NCI-H2029 (cell line): ENCODE measurements at regions not wholly inside any gene's neighbourhood (a gene's known extent, or its start where the extent isn't known, plus 50 kb on each side); places are given as distances from the start of the nearest gene placed in this dataset.

Experiments used
- DNase-seq: peaks from one replicate; lab custom pipeline; 2025; lab: John Stamatoyannopoulos, UW

DNA sequence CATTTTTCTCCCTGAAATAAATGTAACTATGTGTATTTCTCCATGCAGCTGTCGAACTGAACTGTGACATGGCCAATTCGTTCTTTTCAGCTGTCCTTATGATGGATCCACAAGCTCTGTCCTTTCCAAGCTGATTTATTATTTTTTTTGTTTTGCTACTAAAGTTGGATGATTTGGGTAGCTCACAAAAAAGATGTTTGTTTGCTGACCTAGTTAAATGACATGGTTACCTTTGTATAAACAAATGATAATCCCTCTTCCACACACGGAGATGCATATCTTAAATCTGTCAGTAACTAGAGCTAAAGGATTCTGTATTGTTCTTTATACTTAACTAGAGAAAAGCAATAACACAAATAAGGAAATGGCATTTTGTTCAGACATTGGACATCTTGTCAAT, 884.3 kb upstream of the PCDH20 start:
- no peak for DNase-seq

- DNase-seq, result no peak
Observed at GRCh38 chr13:62296812-62297211, 881.2 kb upstream of the PCDH20 start.

- DNase-seq, result no peak
Observed at GRCh38 chr13:62294244-62294643, 878.6 kb upstream of the PCDH20 start.

- no peak for DNase-seq
Observed at GRCh38 chr13:62292714-62293480, 877.2 kb upstream of the PCDH20 start.

- DNase-seq, result no peak
Observed at GRCh38 chr13:62290542-62290941, 874.9 kb upstream of the PCDH20 start.

- no peak for DNase-seq
Observed at GRCh38 chr13:62287764-62288163, 872.1 kb upstream of the PCDH20 start.

DNA sequence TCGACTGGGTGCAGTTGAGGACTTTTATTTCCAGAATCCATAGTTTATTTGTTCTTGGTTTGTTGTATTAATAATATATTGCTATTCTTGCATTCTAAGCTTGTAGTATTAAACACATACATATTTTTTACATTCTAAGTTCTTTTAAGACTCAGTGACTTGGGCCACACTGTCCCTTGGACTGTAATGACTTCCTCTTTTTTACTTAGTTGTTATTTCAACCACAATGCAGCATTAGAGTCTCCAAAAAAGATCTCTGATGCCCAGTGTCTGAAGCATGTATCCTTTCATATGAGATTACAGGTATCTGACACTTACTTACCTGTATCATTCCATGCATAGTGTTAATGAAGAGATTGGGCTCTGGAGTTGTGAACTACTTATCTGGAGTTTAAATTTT, 864.9 kb upstream of the PCDH20 start:
- DNase-seq, result no peak

DNA sequence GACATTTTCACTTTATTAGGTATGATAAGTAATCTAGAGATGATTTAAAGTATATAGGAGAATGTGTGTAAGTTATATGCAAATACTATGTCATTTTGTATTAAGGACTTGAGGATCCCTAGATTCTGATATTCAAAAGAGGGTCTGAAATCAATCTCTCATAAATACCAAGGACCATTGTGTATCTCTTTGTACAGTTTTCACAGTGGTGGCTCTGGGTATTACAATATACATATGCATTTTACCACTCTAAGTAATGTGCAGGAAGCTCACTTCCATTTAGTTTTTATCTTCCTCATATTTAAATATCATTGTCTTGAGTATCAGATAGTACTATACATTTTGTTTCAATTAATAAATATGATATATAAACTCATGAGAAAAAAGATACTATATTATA, 862.6 kb upstream of the PCDH20 start:
- DNase-seq, result no peak

DNA sequence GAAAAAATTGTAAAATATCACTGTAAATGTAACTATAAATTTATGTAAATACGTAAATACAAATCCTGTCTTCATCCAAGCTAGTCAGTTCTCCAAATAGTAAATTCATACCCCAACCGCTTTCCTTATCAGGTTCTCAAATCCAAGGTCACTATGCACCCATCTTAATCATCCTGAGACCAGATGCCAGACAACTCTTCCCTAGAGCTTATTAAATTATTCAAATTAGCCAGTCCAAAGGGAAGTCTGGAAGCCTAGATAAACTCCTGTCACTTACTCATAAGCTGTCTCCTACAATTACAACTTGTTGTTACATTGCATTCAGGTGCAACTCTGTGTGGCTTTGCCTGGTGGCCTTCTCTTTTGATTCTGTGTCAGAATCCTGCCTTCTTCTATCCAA, 836.1 kb upstream of the PCDH20 start:
- DNase-seq, result no peak

- DNase-seq, result no peak
Observed at GRCh38 chr13:62250501-62251201, 835.0 kb upstream of the PCDH20 start.

- no peak for DNase-seq
Observed at GRCh38 chr13:62246581-62246980, 830.9 kb upstream of the PCDH20 start.

GRCh38 chr13:62243106-62243505, 827.5 kb upstream of the PCDH20 start:
- DNase-seq, result no peak

GRCh38 chr13:62234780-62235440, 819.3 kb upstream of the PCDH20 start:
- DNase-seq, result no peak

DNA sequence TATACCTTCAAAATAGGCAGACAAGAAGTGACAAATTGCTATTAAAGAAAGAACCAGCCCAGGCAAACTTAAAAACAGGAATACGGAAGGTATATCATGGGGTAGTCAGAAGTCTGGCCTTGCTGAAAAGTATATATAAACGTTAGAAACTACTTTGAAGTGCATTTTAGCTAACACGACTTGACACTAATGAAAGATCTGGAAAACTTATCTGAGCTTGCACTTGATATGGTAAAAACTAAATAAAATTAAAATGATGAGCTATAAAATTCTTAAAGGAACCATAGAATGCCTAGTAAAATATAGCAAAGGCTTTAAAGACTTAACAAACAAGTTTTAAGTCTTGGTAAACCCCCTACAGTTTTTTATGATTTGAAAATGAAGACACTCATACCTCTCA, 795.3 kb upstream of the PCDH20 start:
- DNase-seq, result no peak

DNA sequence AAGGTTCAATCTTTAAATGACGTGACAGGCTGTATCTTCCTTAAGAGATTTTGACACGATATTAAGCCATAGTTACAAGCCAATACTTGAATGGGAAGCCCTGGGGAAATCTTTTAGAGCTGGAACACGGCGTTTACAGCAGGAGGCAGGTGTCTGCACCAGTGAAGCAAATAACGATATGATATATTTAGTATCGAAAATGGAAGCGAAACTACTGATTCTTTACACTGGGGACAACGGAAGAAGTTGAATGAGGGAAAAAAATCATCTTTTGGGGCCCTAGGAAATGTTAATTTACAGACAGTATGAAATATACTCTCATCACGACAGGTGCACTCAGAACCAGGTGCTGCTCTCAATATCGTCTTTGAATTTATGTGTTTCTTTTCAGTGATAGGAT, 793.9 kb upstream of the PCDH20 start:
- no peak for DNase-seq

- DNase-seq, result no peak
Observed at GRCh38 chr13:62207388-62207787, 791.7 kb upstream of the PCDH20 start.

DNA sequence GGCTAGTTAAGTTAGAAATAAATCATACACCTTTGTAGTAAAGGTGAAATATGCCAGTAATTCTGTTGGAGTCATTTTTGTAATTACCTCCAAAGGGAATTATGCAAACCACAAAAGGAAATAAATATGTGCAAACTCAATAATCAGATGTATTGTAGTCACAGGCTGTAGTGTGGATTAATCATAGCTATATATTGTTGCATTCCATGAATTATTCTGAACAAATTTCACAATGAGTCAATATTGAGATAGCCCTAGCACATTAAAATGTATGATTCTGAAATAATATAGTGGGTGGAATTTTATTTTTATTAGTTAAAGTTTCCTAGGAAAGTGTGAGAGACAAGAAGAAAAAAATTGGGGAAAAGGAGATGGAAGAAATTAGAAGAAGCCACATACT, 790.5 kb upstream of the PCDH20 start:
- DNase-seq, result no peak

GRCh38 chr13:62205273-62205672, 789.6 kb upstream of the PCDH20 start:
- no peak for DNase-seq

DNA sequence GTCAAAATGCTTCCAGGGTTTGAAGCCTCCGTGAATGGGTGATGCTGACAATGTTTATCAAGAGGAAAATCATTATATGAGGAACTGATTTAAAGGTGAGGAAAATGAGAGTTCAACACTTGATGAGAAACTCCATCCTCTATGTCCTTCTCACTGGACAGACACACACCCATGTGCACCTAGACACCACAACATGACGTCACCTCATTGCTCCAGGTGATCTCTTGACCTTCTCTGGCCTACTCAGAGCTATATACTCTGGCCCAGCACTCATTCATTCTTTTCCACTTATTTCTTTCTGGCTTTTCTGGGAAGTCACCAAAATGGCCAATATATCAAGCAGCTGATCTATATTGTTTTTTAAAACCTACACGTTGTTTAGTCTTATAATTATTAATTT, 778.7 kb upstream of the PCDH20 start:
- DNase-seq, result no peak

DNA sequence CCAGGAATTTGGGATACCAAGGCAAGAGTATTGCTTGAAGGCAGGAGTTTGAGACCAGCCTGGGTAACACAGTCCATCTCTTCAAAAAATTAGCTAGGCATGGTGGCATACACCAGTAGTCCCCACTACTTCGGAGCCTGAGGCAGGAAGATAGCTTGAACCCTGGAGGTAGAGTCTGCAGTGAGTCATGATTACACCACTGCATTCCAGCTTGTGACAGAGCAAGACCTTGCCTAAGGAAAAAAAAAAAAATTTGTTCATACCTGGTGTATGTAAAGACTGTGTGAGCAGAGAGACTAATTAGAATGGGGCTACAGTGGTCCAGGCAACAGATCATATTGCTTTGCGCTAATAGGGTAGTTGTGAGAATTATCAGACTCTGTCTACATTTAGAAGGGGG, 778.3 kb upstream of the PCDH20 start:
- DNase-seq, result no peak

DNA sequence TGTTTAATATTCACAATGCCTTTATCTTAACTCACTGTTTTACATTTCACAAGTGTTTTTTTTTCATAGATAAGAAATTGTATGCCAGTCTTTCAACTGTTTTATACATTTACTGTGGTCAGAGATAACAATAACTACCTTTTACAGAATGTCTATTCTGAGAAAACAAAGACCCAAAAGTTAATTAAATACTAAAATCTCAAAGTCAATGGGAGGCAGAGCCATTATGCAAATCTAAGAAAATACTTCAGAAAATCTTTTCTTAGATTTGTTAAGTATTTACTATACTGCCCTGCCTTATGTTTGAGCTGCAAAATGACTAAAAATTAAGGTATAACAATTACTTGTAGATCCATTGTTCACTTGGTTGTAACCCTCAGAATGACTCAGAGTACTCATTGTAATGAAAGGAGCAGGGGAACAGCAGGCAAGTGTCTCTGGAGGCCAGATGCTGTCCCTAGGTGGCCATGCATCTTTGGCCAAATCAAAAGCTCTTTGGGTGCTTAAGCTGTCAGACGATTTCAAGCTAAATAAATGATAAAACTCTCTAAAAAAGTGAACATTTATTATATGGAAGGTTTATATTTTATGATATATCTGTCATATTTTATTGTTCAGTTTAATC, 770.1 kb upstream of the PCDH20 start:
- DNase-seq, result no peak

DNA sequence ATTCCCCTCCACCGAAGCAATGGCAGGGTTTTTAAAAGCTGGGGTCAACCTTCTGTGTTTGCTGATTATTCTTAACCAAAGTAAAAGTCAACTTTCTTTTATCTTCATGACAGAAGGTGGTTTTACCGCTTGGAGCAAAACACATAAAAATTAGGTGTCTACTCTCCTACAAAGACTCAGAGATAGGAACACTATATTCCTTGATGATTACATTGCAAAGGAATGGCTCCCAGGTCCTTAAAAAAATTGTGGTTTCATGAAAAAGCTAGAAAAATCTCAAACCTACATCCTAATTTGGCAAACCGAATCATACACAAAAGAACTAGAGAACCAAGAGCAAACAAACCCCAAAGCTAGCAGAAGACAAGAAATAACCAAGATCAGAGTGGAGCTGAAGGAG, 760.4 kb upstream of the PCDH20 start:
- DNase-seq, result no peak

GRCh38 chr13:62173958-62174357, 758.3 kb upstream of the PCDH20 start:
- DNase-seq, result no peak
